Pancreas (tissue), 10 donors: ENCODE measurements at regions not wholly inside any gene's neighbourhood (a gene's known extent, or its start where the extent isn't known, plus 50 kb on each side); places are given as distances from the start of the nearest gene placed in this dataset.
"Not testable (repeated sequence)": the region's sequence is repeated elsewhere in the genome, so short reads cannot be mapped to it uniquely, and the experiment has no call there.

ENCODE experiments used
- ATAC-seq, 4 donors: fragments of 200-7000 bp; cut with Tn5 transposase; one replicate each; pipeline versions ENCODE4 v1.8.0 to v1.9.1; 2020; ENCODE audit warnings: mild to moderate bottlenecking in 4 of 4, moderate library complexity in 4 of 4
- DNase-seq, 6 donors: peaks; one replicate each; pipeline ENCODE4 v3.0.0-alpha.2; 2020
- FAIRE-seq: peaks from 2 replicates; lab custom pipeline; 2012; peaks lifted over from hg19 to GRCh38; lab: Jason Lieb, UNC
- H3K27ac ChIP-seq, 4 donors: fragments of 200-600 bp; sonication (generic); 1 replicate in 3 of 4; 2 replicates in 1 of 4; pipeline versions ENCODE4 v1.5.0 to v1.8.0; 2020
- H3K27me3 ChIP-seq, 4 donors: fragments of 200-600 bp; one replicate each; pipeline ENCODE4 v1.8.0; 2021
- H3K36me3 ChIP-seq, 3 donors: fragments of 200-600 bp; sonication (generic) in 1 of 3; one replicate each; pipeline versions ENCODE4 v1.5.0 to v1.8.0; 2020 to 2021
- H3K4me1 ChIP-seq, 3 donors: fragments of 200-600 bp; one replicate each; pipeline ENCODE4 v1.8.0; 2021
- H3K4me3 ChIP-seq, 4 donors: fragments of 200-600 bp; sonication (generic) in 2 of 4; one replicate each; pipeline versions ENCODE4 v1.5.0 to v1.8.0; 2020 to 2021
- H3K9me3 ChIP-seq, 4 donors: fragments of 200-600 bp; one replicate each; pipeline ENCODE4 v1.8.0; 2021
- CTCF ChIP-seq, 4 donors: fragments of 200-600 bp; sonication (generic) in 3 of 4; IDR thresholded peaks; one replicate each; pipeline versions ENCODE4 v1.5.0 to v1.8.0; 2021; ENCODE audit warnings: antibody characterized with exemption in 4 of 4
- WGBS, 2 donors: extraction: QIAGEN DNeasy Blood & Tissue Kit; methylation state at CpG; one replicate each; pipeline ENCODE4 v1.1.7; 2013; 5-methylcytosine and 5-hydroxymethylcytosine counted together
- intact Hi-C, 3 donors: fragments of 100-400 bp; cut with DNase I; formaldehyde crosslinking; loops; one replicate each; pipeline versions ENCODE4 v1.11.1 to v1.14.2; 2022
- donor health status: healthy with polysubstance abuse.
- donor health status: DM: no; HTN: no; CAD: no; lungs with moderate emphysema.
- donor health status: DM: no; HTN: no; CAD: no.
- donor health status: control.
- donor health status: control.
- donor health status: Bipolar disorder and iron deficiency.
- donor health status: DM: yes; HTN: yes; CAD: no.
- donor health status: DM: no; HTN: no; CAD: no.
- donor health status: DM: no; HTN: no; CAD: no.
- donor health status: DM: yes; HTN: yes; CAD: no.

- H3K27me3 ChIP-seq = no peaks in the 10 kb centered on the region
- no peak for DNase-seq
- H3K27ac ChIP-seq = no peak overlapping the region
- ATAC-seq = no peak
- no peak for TF ChIP-seq CTCF (IDR thresholded peaks at IDR 0.05)
- H3K36me3 ChIP-seq = no peaks in the 10 kb centered on the region
- intact Hi-C loops = no loop called here
- no peaks in the 10 kb centered on the region for H3K9me3 ChIP-seq
- FAIRE-seq = no peak
- H3K4me1 ChIP-seq = no peaks in the 10 kb centered on the region
- 85 to 88% methylated on average over 6 of the region's 6 CpGs for WGBS, 2 donors
- H3K4me3 ChIP-seq = no peak overlapping the region
Measured at GRCh38 chr2:16239296-16239850, 299.0 kb downstream of the MYCN start.

DNA sequence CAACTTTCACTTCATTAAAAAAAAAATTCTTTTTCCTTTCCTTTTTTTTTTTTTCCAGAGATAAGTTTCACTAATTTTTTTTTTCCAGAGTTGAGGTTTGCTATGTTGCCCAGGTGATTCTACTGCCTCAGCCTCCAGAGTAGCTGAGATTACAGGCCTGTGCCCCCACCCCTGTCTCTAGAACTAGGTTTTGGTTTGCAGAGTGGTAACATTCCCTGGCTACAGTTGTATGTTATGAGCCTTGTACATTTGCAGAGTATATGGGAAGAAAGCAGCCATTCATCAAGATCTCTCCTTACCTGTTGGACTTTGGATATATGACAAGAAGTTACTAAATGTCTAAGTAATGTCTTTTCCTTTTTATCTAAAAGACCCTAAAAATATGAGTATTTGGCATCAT, 298.4 kb downstream of the MYCN start:
- Histone ChIP-seq H3K4me3 (no peak overlapping the region), H3K9me3 (no peaks in the 10 kb centered on the region), H3K4me1 (no peaks in the 10 kb centered on the region), H3K27ac (no peak overlapping the region), H3K36me3 (no peaks in the 10 kb centered on the region), H3K27me3 (no peaks in the 10 kb centered on the region)
- DNase-seq (no peak), FAIRE-seq (no peak), ATAC-seq (no peak)
- TF ChIP-seq CTCF (IDR thresholded peaks at IDR 0.05) = no peak
- intact Hi-C loops = no loop called here

- FAIRE-seq (no peak), DNase-seq (no peak)
Measured at GRCh38 chr2:16238001-16238761, 297.8 kb downstream of the MYCN start.

GRCh38 chr2:16235747-16236146, 295.4 kb downstream of the MYCN start:
- no peaks in the 10 kb centered on the region for H3K9me3 ChIP-seq
- H3K27ac ChIP-seq = no peak overlapping the region
- no peak for TF ChIP-seq CTCF (IDR thresholded peaks at IDR 0.05)
- 69% methylated on average over 1 of the region's 1 CpG for WGBS, 2 donors
- intact Hi-C loops = no loop called here
- FAIRE-seq (no peak), ATAC-seq (no peak), DNase-seq (no peak)
- no peaks in the 10 kb centered on the region for H3K36me3 ChIP-seq
- H3K27me3 ChIP-seq = no peaks in the 10 kb centered on the region
- no peak overlapping the region for H3K4me3 ChIP-seq
- H3K4me1 ChIP-seq = no peaks in the 10 kb centered on the region

More at GRCh38 chr2:16238001-16238761, 297.8 kb downstream of the MYCN start:
- intact Hi-C loops = no loop called here
- Histone ChIP-seq H3K4me3 (no peak overlapping the region), H3K27me3 (no peaks in the 10 kb centered on the region), H3K36me3 (no peaks in the 10 kb centered on the region), H3K4me1 (no peaks in the 10 kb centered on the region), H3K9me3 (no peaks in the 10 kb centered on the region), H3K27ac (no peak overlapping the region)
- TF ChIP-seq CTCF (IDR thresholded peaks at IDR 0.05) = no peak
- ATAC-seq = no peak
- 76 to 78% methylated on average over 10 of the region's 10 CpGs for WGBS, 2 donors

- DNase-seq, H3K27ac ChIP-seq, intact Hi-C loops, H3K4me1 ChIP-seq, FAIRE-seq, H3K9me3 ChIP-seq, H3K4me3 ChIP-seq, H3K27me3 ChIP-seq, ATAC-seq, H3K36me3 ChIP-seq: not testable (repeated sequence)
- WGBS, 2 donors = 80 to 84% methylated on average over 20 of the region's 20 CpGs
Measured at GRCh38 chr2:16235291-16235690, 294.9 kb downstream of the MYCN start.
